DMS 273 (cell line): ENCODE measurements at regions not wholly inside any gene's neighbourhood (a gene's known extent, or its start where the extent isn't known, plus 50 kb on each side); places are given as distances from the start of the nearest gene placed in this dataset.

ENCODE experiments used
- DNase-seq: peaks from one replicate; lab custom pipeline; 2025; ENCODE audit not compliant: unreplicated experiment; lab: John Stamatoyannopoulos, UW

- DNase-seq = no peak
Measured at GRCh38 chr3:167188592-167188991, 191.5 kb downstream of the ZBBX start.

DNA sequence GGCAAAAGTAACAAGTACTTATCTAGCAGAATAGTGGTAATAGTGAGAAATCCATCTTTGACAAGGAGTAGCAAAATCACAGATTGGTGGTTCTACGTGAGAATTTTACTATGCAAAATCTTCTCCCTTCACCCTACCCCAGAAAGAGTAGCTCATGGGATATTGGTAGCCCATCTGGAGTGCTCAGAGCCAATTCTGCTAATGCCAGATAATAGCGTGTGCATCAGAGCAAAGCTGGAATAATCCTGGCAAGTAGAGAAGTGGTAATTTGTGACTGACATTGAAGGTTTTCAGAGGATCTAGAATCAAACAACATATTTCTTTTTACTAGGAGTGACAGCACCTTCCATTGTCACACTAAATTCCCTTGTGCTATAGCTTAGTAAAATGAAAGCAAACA, 192.9 kb downstream of the ZBBX start:
- peak; percentile 12 for DNase-seq

GRCh38 chr3:167184511-167184910, 195.6 kb downstream of the ZBBX start:
- no peak for DNase-seq

DNA sequence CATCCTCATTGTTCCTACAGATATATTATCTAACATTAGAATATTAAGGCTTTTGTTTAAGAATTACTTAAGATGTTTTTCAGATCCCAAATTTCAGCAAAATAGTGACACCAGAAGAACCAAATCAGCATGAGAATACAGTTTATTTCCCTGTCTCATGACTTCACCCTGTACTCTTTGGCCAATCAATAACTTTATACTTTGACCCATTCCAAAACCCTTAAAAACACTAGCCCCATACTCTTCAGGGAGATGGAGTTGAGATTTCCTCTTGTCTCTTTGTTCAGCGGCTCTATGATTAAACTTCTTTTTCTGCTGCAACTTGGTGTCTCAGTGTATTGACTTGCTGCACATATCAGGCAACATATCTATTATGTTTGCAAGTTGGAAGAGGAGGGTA, 207.7 kb downstream of the ZBBX start:
- no peak for DNase-seq

GRCh38 chr3:167167491-167167890, 212.6 kb downstream of the ZBBX start:
- DNase-seq = no peak

GRCh38 chr3:167166594-167167253, 213.4 kb downstream of the ZBBX start:
- DNase-seq = peak; percentile 65

DNA sequence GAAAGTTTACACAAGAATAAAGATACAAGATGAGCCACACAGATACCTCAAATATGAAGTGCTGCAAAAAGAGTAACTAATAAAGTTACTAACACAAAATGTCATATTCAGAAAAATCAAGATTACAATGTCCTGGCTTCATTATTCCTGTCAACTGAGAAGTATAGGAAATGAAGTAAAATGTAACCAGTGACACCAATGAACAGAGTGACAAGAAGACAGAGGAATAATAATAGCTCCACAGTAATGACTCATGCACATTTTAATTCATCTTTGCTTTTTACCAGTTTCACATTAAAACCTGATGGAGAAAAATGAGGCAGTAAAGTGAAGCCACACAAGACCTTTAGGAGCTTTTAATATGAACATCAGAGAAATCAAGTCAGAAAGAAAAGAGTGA, 214.1 kb downstream of the ZBBX start:
- DNase-seq = no peak

DNA sequence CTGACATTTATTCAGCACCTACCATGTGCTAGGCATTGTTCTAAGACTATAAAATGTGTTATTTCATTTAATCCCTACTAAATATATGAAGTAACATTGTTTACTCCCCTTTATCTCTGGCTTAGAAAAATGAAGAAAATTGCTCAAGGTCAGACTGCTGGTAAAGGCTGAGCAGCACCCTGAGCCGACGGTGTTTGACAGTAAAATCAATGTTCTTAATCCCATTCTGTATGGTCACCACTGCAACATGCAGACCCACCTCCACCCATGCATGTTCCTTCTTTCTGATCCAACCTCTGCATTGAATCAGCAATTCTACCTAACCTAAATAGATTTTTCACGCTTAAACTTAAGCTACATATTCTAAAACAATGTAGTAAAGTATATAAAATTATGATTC, 216.5 kb downstream of the ZBBX start:
- DNase-seq = no peak

DNA sequence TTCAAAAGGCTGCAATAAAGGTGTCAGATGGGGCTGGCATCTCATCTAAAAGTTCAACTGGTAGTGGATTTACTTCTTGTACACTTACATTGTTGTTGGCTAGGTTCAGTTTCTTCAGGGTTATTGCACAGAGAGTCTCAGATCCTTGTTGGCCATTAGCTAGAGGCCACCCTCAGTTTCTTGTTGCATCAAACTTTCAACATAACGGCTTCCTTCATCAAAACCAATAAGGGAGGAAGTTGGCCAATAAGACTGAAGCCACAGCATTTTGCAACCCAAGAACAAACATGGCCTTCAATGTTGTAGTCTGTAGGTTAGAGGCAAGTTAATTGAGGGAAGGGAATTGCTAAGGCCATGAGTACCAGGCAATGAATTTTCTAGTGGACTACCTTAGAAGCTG, 218.0 kb downstream of the ZBBX start:
- DNase-seq = no peak

- DNase-seq = peak; percentile 87
Measured at GRCh38 chr3:167160781-167161180, 219.3 kb downstream of the ZBBX start.

GRCh38 chr3:167151636-167152035, 228.5 kb downstream of the ZBBX start:
- DNase-seq = peak; percentile 21

GRCh38 chr3:167148136-167148535, 232.0 kb downstream of the ZBBX start:
- DNase-seq = no peak

- DNase-seq = no peak
Measured at GRCh38 chr3:167146911-167147310, 233.2 kb downstream of the ZBBX start.

- DNase-seq = no peak
Measured at GRCh38 chr3:167125612-167126407, 254.3 kb downstream of the ZBBX start.

- no peak for DNase-seq
Measured at GRCh38 chr3:167120828-167121227, 259.3 kb downstream of the ZBBX start.

- DNase-seq = no peak
Measured at GRCh38 chr3:167116120-167116922, 263.8 kb downstream of the ZBBX start.

DNA sequence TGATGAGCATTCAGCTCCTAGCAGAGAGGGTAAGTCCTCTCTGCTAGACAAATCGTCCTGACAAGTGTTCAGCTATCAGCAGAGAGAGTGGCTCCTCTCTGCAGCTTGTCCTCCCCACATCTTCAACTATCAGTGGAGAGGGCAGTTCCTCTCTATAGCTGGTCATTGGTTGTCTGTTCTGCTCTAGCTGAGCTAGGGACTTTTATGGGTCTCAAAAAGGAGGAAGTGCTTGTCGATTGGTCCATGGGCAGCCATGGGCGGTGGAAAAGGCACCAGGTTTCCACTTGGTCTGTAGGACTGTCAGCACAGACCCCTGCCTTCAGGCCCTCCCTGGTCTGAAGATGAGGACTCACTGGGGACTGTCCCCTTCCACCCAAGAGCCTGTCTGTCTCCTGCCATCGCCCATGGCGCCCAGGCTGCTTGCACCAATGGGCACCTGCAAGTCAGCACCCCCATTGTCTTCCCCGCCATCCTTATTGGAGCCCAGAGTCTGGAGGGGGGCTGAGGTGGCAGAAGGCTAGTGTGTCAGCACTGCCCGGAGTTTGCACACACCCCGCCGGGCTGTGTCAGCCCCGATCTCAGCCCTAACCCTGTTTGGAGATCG, 264.7 kb downstream of the ZBBX start:
- DNase-seq = no peak

- no peak for DNase-seq
Measured at GRCh38 chr3:167114619-167115018, 265.5 kb downstream of the ZBBX start.

- no peak for DNase-seq
Measured at GRCh38 chr3:167113035-167113830, 266.9 kb downstream of the ZBBX start.

DNA sequence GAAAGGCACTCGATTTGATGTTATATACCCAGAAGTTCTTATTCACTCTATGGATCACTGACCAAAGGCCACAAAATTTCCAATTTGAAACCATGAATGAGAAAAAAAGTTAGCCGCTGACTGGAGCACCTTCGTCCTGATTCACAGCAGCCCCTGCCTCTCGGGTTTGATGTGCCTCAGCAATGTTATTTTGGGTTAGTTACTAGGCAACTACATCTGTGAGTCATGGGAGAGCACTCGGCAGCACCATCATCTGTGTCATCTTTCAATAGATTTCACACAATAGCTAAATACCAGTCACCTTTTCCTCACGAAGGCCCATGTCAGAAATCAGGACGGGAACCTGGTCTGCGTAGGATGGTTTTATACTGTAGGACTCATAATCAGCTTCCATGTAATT, 269.2 kb downstream of the ZBBX start:
- peak; percentile 15 for DNase-seq

GRCh38 chr3:167109746-167110145, 270.4 kb downstream of the ZBBX start:
- no peak for DNase-seq
